ENCODE measurements at regions not wholly inside any gene's neighbourhood (a gene's known extent, or its start where the extent isn't known, plus 50 kb on each side); places are given as distances from the start of the nearest gene placed in this dataset.

DNA sequence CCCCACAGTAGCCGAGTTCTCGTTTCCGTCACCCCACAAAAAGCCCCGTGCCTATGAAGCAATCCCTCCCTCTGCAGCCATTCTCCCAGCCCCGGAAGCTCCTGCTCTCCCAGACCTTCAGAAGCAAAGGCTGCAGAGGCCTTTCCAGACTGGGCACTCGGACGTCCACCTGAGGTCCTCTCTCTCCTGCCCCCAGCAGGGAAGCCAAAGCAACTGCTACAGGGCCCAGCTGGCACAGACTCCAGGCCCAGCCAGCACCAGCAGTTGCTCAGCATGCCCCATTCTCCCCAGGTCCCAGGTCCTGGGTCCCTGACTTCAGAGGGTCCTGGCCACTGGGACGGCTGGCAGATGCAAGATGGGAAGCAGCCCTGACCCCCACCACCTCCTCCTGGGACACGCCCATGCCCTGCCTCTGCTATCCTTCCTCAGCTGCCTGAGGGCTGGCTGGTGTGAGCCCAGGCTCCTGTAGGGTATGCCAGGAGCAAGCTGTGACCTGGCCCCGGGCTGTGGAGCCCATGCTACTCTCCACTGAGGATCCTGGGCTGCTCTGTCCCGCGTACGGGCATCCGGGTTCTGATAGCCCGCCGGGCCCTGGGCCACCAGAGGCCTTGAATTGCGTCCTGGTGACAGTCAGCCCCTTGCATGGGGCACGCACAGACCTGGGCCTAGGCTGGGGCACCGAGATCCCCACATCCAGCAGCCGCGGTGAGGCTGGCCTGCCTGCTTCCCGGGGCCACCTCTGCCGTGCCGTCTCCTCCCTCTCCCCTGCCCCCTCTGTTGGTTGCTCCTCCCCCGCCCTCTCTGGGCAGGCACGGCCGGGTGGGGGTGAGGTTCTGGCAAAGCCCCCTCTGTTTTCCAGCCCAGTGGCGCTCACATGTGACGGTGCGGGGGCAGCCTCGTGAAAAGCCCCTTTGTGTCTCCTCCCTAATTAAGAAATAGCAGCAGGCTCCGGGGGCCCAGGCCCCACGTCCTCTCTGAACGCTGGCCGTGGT lies 1310.3 kb downstream of the BRD1 start:
- no peak for DNase-seq

DNA sequence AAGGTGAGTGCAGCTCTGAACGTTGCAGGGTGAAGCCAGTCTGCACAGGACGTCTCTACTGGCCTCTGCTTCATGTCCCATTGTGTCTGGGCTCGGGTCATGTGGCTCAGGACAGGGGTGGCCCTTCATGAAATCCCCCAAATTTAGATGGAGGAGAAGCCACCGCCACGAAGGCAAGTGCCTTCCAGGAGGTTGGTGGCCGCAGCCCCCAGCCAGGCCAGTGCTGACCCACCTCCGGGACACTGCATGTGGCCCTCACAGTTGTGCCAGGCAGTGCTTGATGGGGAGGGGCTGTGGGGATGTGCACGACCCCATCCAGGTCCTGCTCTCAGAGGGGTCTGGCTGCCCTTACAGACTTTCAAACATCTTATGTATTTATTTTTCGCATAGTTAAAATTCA lies 1311.1 kb downstream of the BRD1 start:
- no peak for DNase-seq

DNA sequence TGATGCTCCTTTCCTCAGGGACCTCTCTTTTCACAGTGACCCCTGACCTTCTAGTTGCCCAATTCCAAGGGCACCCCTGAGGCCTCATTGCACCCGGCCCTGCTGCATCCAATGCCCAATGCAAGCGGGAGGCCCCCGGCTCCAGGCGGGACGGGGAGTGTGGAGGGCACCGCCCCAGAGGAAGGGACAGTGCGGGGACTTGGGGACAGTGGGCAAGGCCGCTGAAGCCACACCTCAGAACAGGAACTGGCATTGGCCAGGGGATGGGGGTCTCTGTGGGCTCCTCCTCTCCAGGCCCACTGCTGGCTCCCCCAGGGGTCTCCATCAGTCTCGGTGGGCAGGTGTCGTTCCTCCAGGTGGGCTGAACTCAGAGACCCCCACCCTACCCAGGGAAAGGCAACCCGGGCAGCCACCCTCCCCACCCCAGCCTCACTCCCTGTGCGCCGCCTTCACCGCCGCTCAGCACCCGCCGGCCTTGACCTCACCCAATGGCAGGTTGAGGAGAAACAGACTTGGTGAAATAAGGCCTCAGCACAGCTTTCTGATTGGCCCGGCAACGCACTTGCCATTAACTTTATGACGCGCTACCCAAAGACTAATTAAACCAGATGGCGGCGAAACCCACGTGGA lies 1312.0 kb downstream of the BRD1 start:
- DNase-seq = no peak

DNA sequence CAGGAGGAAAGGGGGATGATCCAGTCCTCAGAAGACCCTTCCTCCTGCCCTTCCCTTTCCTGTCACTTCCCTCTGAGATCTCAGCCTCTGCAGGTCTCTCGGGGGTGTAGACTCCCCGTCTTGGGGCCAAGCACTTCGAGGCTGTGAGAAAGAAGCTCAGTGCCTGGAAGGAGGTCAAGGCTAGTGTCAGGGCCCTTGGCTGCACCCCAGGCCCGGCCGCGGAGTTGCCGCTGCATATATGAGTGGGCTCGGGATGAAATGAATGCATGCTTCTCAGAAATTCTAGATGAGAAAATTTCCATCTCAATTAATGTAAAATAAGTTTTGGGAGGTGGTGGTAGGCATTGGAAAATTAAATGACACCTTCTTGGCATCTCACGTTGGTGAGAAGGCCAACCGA lies 1313.7 kb downstream of the BRD1 start:
- no peak for DNase-seq

DNA sequence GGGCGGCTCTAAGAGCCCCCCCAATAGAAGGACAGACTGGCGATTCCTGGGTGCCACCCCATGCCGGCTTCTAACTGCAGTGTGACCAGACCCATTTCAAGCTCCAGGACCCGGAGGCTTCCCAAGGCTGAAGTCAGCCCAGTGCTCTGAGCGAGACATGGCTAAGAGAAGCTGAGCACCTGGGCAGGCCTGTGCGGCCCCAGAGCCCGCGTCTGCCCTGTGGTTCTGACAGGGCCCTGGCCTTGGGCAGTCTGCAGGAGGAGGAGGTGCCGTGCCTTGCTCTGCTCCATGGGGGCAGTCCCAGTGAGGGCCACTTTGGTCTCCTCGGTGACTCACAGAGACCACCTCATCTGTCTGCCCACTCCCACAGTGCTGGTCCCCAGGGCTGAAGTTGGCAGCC lies 1314.2 kb downstream of the BRD1 start:
- no peak for DNase-seq

DNA sequence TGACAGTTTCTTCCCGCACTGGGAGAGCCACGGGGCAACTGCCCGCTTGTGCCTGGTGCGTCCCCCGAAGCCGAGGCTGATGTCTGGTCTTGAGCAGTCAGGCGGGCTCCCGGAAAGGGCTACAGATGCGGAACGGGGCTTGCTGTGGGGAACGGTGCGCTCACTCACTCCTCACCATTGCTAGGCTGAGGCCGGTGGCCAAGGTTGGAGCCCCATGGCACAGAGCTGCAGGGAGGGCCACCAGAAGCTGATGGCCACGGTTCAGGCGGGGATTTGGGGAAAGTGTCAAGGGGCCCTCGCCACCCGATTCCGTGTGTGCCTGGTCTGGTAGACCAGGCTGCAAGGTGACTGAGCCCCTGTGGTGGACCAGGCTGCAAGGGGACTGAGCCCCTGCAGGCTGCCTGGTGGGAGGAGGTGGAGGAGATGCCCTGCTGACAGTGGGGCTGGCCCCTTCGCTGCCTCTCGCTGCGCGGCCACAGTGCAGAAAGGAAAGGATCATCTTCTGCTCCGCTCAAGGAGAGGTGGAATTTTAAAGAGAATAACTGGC lies 1315.8 kb downstream of the BRD1 start:
- no peak for DNase-seq

DNA sequence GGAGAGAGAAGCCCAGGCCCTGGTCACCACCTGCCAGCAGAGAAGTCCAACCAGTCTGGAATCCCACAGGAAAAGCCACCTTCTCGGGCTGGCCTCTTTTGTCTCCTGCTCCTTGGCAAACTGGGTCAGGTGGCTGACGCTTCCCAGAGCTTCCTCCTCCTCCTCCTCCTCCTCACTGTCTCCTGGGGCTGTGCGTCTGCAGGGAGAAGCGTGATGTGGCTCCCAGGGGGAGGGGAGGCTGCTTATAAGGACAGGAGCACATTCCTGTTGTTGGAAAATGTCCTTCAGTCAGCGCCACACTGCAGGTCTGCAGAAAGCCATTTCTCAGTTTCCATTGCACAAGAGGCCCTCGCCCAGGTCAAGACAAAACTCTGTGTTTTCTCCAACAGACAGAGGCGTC lies 1316.5 kb downstream of the BRD1 start:
- DNase-seq = no peak

DNA sequence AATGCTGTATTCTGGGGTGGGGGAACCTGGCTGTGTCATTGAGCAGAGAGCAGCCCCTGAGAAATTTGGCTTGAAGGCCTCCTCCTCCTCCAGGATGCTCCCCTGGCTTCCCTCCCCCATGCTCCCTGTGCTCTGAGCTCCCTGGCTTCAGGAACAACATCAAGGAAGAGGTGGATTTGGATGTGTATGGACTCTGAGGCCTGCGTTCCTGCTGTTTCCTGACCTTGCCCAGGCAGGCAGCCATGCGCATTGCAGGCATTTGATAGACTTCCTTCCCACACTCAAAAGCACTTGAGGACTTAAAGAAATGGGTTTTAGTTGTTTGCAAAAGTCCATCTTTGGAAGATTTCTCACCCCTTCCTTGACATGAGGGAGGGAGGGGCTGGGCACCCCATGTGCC lies 1317.1 kb downstream of the BRD1 start:
- no peak for DNase-seq

DNA sequence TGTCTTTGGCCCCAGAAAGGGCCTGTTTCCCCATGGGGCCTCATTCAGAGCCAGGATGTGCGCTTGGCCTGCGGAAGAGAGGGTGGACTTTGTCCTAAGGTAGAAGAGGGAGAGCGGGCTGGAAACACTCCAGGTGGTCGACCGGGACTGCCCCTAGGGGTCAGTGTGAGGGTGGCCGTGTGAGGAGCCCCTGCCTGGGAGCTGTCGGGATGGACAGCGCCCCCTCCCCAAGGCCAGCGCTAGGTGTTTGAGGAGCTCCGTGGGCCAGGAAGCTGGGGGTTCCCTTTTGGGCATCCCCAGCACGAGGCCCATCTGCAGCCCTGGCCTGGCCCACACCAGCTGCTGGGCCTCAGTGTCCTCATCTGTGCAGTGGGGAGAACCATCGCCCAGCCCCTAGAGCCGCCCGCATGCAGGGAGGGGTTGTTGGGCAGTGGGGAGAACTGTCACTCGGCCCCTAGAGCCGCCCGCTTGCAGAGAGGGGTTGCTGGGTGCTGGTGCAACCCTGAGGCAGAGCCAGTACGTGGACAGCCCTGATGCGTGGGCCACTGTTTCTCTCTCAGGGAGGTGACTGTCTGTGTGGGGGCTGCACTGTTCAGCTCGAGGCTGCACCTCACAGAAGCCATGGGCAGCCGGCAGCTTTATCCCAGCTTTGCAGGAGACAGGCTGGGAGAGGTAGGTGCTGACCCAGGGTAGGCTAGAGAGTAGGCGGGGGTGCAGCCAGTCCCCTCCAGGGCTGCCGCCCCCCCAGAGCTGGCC lies 1319.9 kb downstream of the BRD1 start:
- DNase-seq = no peak

DNA sequence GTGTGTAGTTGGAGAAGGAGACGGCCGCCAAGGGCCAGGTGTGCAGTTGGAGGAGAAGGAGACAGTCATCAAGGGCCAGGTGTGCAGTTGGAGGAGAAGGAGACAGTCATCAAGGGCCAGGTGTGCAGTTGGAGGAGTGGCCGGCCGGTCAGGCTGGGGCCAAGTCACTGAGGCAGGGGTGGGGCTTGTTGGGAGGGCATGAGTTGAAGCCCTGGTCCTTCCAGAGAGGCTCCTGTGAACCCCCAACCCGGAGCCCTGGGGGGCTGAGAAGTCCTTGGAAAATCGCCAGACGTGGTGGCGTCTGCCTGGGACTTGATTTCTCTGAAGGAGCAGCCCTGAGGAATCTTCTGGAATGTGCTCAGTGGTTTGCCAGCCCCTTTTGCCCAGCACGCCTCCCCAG lies 1320.5 kb downstream of the BRD1 start:
- DNase-seq = no peak

DNA sequence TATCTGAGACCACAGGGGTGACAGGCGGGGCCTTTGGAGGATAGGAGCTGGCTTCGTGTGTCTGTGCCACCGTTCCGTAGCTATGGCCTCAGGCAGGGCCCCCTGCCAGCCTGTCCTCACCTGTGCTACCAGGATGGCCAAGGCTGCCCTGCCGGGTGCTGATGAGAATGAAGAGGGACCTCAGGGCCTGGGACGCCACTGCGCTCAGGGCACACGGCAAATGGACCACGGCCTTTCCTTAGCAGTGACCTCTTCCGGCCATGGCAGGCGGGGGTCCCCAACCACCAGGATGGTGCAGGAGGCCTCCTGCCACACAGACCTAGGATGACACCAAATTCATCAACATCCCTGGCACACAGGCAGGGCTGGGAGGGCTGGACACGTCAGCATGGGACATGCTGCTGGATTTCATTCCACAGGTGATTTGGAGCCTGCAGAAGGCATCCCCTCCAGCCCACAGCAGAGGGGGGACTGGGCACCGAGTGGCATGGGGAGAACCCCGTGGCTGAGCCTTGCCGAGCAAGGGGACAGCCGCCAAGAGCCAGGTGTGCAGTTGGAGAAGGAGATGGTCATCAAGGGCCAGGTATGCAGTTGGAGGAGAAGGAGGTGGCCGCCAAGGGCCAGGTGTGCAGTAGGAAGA lies 1321.0 kb downstream of the BRD1 start:
- DNase-seq = no peak

DNA sequence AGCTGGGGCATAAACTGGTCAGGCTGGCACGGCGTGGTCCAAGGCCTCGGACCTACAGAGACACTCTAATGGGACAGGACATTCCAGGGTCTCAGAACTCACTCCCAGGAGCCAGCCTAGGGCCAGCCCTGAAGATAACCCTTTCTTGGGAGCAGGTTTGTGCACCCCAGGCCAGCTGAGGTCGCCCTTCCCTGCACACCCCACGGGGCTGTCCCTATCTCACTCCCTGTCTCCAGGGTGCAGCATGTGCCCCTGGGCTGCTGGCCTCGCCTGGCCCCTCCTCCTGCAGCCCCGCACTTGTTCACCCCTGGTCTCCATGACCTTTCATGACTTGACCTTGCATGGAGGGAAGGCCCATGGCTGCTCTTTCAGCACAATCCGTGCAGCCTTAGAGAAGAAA lies 1321.8 kb downstream of the BRD1 start:
- DNase-seq = no peak

DNA sequence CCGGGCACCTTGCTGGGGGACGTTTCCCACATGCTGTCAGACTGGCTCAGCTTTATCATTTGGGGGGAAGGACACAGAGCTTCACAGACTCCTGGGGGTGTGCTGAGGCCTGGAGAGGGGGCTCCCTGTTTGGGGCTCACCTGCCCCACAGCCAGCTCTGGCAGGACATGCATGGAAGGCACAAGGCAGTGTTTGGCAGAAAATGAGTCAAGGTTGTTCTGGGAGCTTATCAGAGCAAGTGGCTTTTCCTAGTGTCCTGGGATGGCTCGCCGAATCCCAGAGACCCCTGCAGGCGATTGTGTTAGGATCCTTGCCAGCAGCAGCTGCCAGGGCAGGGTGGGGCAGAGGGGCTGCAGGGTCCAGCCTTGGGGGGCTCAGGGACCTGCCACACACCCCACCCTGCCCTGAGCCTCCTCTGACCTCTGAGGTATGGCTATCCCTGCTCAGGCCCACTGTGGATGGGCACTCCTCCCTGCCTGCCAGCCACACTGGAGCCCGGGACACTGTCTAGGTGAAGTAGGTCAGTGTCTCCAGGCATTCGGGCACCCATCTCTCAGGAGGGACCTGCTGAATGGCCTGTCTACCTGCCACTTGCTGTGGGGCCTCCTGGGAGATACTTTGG lies 1323.0 kb downstream of the BRD1 start:
- DNase-seq = no peak

DNA sequence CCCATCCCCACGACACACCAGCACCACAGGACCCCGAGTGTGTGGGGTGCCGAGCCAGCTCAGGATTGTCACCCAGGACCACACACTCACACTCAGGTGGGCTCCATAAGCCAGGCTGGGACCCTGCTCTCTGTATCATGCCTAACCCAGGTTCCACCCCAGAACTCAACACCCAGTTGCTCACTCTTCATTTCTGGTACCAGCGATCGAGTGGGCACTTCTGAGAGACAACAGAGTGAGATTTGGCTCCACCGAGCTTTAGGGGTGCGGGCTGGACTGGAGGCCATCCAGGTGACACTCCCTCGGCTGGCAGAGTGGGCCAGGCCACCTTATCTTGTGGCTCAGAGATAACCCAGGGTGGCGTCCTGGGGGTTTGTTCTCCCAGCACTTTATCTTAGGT lies 1323.8 kb downstream of the BRD1 start:
- no peak for DNase-seq

DNA sequence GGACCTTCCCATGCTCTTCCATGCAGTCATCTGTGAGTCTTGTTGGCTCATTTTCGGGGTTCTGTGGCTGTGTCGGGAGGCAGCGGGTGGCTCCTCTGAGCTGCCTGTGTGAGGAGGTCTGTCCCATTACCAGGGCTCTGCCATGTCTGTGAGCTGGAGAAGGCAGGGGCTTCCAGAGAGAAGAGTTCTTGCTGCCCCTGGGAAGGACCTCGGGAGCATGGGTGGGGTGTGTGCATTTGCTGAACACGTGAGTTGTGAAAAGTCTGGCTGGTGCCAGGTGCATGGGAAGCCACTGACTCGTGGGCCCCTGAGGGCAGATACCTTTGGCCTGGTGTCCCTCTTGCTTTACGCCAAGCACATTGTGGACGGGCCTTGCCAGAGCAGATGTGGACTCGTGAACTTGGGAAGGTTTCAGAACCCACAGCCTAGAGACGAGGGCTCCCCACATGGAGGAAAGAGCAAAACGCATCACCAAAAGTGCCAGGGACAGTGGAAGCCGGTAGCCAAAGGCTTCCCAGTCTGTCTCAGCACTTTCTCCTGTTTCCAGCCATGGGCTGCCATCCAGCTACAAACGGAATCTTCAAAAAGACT lies 1324.5 kb downstream of the BRD1 start:
- DNase-seq = no peak

DNA sequence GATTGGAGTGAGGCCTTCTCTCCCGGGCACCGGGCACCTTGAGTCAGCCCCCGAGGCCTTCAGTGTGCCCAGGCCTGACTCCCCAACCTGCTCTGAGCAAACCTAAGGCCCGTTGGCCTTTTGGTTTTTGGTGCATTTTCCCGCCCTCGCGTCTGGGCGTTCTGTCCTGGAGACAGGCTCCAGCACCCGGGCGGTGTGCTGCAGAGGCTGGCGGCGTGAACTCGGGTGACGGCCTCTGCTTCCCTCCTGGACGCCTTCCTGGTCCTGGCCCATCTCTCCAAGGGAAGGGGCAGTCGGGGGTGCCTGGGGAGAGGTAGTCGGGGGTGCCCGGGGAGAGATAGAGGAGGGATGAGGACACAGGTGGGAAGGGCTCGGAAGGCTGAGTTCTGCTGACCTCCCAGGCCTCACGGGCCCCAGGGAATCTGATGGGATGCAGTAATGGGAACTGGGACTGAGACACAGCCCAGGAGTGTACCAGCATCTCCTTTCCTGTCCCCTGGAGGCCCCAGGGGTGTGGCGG lies 1326.4 kb downstream of the BRD1 start:
- DNase-seq = no peak

DNA sequence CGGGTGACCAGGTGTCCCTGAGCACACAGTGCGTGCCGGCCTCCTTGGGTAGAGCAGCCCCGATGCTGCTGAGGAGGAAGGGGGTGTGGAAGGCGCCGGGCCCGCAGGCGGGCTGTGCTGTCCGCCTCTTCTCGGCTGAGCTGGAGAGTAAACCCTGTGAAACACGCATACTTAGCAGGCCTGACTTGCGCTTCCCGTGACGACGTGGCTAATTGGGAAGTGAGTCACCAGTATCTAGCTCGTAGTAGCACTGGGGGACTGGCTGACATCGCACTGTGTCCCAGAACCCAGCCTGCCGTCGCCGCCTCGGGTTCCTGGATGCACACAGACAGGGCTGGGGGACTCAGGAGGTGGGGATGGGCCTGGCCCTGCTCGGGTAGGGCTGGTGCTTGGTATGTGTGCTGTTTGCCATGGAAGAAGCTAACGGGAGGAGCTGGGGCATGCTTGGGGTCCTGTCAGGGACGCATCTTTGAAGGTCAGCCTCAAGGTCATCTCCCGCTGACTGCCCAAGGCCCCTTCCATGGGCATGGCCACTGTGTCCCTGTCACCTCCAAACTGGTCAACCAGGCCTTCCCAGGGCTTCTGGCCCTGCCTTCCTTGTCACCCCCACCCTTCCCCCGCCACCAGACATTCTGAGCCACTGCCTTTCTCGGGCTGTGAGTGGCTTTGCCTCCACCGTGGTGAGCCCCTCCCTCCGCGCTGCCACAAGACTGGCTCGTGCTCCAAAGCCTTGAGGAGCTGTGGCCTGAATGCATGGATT lies 1327.0 kb downstream of the BRD1 start:
- DNase-seq = no peak

DNA sequence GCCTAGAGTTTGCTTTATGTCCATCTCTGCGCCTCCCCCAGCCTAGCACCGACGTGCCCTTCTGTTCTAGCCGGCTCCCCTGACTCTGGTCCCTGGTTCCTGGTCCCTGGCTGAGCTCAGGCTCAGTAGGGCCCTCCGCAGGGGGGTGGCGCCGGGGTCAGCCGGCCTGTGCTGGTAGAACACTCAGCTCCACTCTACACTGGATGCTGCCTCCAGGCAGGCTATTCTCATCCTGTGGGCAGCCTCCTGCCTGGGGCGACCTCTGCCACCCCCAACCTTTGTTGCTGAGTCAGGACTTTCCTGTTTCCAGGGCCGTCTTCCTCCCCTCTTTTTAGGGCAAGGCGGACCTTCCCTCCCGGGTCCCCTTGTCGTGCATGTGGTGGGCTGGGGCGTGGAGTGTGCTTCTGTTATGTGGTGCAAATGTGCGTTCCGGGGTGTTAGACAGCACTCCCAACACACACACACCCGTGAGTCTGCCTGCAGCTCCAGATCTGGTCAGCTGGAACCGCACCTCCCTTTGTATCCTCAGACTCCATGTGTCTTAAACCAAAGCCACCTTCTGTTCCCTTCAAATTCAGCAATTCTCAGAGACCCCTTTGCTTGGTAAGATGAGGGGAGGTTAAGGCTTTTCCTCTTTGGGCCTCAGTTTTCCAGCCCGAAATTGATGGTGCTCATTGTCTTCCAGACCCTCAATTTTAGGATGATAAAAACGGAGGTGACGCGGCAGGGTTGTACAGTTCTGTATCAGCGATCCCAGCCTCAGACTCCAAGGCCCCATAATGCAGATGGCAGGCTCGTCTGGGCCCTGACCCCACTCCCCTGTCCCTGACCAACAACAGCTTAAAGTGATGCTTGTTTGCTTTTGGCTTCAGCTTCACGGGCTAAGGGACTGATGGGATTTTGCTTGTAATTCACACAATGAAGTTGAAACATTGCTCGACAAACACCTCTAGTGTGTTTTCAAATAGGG lies 1327.9 kb downstream of the BRD1 start:
- DNase-seq = no peak

DNA sequence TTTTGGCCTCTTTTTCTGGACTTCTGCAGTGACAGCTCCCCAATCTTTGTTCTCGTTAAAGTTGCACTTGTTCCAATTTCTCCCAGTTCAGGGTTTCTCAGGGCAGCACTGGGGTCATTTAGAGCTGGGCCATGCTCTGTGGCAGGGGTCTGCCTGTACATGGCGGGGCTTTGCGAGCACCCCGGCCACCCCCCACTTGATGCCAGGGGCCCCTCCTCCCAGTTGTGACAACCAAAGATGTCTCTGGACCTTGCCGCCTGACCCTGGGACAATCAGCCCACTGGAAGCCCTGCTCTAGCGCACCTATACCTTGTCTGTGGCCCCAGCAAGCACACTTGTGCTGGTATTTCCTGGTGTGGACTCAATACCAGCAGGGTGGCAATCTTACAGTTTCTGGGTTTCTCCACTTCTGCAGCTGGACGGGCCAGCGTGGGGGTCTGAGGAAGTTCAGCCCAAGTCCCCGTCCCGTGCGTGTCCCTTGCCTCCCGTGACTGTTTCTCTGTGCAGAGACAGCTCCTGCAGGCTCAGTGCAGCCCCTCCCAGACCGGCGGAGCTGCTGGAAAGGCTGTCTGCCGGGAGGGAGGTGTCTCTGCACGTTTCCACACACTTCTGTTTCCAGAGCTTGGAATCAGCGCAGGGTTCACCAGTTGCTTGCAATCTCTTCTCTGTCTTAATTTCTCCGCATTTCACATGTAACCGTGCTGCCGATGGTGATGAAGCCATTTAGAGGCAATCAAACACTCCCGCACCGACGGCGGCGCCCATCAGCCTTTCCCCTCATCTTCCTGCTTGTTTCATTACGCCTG lies 1328.9 kb downstream of the BRD1 start:
- DNase-seq = no peak

Measured in hematopoietic multipotent progenitor cell treated with erythropoietin and hydrocortisone succinate and interleukin-3 and kit ligand, for 4 days (in vitro differentiated cells).